MM.1S (cell line): ENCODE measurements at regions not wholly inside any gene's neighbourhood (a gene's known extent, or its start where the extent isn't known, plus 50 kb on each side); places are given as distances from the start of the nearest gene placed in this dataset.

Experiments used
- DNase-seq: peaks from one replicate; pipeline ENCODE4 v3.0.0-alpha.2; 2015
- H2AFZ ChIP-seq: fragments of 300-600 bp; sonication (generic); 2 replicates; pipeline ENCODE4 v1.6.0; 2016; ENCODE audit warnings: antibody characterized with exemption, low read length
- H3F3A ChIP-seq: fragments of 300-600 bp; sonication (generic); 2 replicates; pipeline ENCODE4 v1.6.1; 2016; ENCODE audit warnings: mild to moderate bottlenecking, antibody characterized with exemption, low read length, moderate library complexity, mixed read lengths; ENCODE audit not compliant: insufficient read depth
- H3K27ac ChIP-seq: fragments of 300-600 bp; sonication (generic); 2 replicates; pipeline ENCODE4 v1.5.1; 2016; ENCODE audit warnings: mild to moderate bottlenecking, low read length
- H3K27me3 ChIP-seq: fragments of 300-600 bp; sonication (generic); replicated peaks from 2 replicates; pipeline ENCODE4 v1.6.0; 2016; ENCODE audit warnings: low read length; ENCODE audit not compliant: insufficient read depth
- H3K36me3 ChIP-seq: fragments of 300-600 bp; sonication (generic); replicated peaks from 2 replicates; pipeline ENCODE4 v1.6.1; 2016; ENCODE audit warnings: mild to moderate bottlenecking, low read length, mixed read lengths; ENCODE audit not compliant: insufficient read depth
- H3K4me1 ChIP-seq: fragments of 300-600 bp; sonication (generic); 2 replicates; pipeline ENCODE4 v1.6.1; 2016; ENCODE audit warnings: low read length, mixed read lengths
- H3K4me2 ChIP-seq: fragments of 300-600 bp; sonication (generic); 2 replicates; pipeline ENCODE4 v1.6.0; 2016; ENCODE audit warnings: low read depth, low read length
- H3K4me3 ChIP-seq: fragments of 300-600 bp; sonication (generic); 2 replicates; pipeline ENCODE4 v1.5.1; 2016; ENCODE audit warnings: low read length, mixed read lengths
- H3K79me2 ChIP-seq: fragments of 300-600 bp; sonication (generic); 2 replicates; pipeline ENCODE4 v1.6.1; 2016; ENCODE audit warnings: mixed run types, low read length, mixed read lengths
- H3K9ac ChIP-seq: fragments of 300-600 bp; sonication (generic); 2 replicates; pipeline ENCODE4 v1.6.1; 2016; ENCODE audit warnings: low read length, mixed read lengths
- H3K9me2 ChIP-seq: fragments of 300-600 bp; sonication (generic); replicated peaks from 2 replicates; pipeline ENCODE4 v1.6.1; 2016; ENCODE audit warnings: mild to moderate bottlenecking, low read length, mixed read lengths; ENCODE audit not compliant: insufficient read depth
- H3K9me3 ChIP-seq: fragments of 300-600 bp; sonication (generic); replicated peaks from 2 replicates; pipeline ENCODE4 v1.6.1; 2016; ENCODE audit warnings: mild to moderate bottlenecking, low read length, mixed read lengths; ENCODE audit not compliant: insufficient read depth
- H4K20me1 ChIP-seq: fragments of 300-600 bp; sonication (generic); 2 replicates; pipeline ENCODE4 v1.6.1; 2016; ENCODE audit warnings: mild to moderate bottlenecking, low read length, moderate library complexity, mixed read lengths; ENCODE audit not compliant: insufficient read depth
- EZH2 ChIP-seq: fragments of 300-600 bp; sonication (generic); optimal IDR thresholded peaks from 2 replicates; pipeline ENCODE3; 2017; ENCODE audit warnings: low read depth, mild to moderate bottlenecking, antibody characterized with exemption, low read length, mixed read lengths
- EZH2phosphoT487 ChIP-seq: fragments of 300-600 bp; sonication (generic); IDR thresholded peaks from 2 replicates; pipeline ENCODE4 v1.6.1; 2018; ENCODE audit warnings: antibody characterized with exemption, low read length
- TF ChIP-seq, protein P1 (sequence below): fragments of 300-600 bp; sonication (generic); IDR thresholded peaks from 2 replicates; pipeline ENCODE4 v1.5.1; 2016; ENCODE audit warnings: antibody characterized with exemption, low read length, mixed read lengths

DNA sequence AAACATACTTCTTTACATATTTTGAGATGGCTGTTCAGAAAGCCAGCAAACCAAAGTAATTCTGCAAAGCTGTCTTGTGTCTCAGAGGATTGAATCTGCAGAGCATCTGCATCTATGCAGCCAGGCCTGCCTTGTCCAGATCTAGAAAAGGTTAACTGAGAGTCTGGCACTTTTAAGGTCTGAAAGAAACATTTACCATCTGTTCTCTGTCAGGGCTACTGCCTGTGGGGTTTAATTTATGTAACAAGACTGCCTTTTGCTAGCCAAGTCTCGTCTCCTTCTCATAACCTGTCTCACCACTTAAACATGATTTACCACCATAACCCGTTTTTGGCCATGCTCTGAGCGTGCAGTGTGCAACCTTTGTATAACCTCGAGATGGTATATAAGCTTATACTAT, 194.2 kb downstream of the SYT10 start:
- TF ChIP-seq EZH2phosphoT487 (no peak), EZH2 (no peak)
- TF ChIP-seq, protein P1, sequence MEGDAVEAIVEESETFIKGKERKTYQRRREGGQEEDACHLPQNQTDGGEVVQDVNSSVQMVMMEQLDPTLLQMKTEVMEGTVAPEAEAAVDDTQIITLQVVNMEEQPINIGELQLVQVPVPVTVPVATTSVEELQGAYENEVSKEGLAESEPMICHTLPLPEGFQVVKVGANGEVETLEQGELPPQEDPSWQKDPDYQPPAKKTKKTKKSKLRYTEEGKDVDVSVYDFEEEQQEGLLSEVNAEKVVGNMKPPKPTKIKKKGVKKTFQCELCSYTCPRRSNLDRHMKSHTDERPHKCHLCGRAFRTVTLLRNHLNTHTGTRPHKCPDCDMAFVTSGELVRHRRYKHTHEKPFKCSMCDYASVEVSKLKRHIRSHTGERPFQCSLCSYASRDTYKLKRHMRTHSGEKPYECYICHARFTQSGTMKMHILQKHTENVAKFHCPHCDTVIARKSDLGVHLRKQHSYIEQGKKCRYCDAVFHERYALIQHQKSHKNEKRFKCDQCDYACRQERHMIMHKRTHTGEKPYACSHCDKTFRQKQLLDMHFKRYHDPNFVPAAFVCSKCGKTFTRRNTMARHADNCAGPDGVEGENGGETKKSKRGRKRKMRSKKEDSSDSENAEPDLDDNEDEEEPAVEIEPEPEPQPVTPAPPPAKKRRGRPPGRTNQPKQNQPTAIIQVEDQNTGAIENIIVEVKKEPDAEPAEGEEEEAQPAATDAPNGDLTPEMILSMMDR: no peak
- Histone ChIP-seq H3K27me3 (no peaks in the 10 kb centered on the region), H3F3A (no peaks in the 10 kb centered on the region), H3K9me3 (no peaks in the 10 kb centered on the region), H3K27ac (no peak overlapping the region), H3K4me1 (no peaks in the 10 kb centered on the region), H3K9ac (no peak overlapping the region), H2AFZ (no peak overlapping the region), H3K4me3 (no peak overlapping the region), H3K36me3 (no peaks in the 10 kb centered on the region), H4K20me1 (no peaks in the 10 kb centered on the region), H3K9me2 (no peaks in the 10 kb centered on the region), H3K79me2 (no peaks in the 10 kb centered on the region), H3K4me2 (no peak overlapping the region)
- no peak for DNase-seq

DNA sequence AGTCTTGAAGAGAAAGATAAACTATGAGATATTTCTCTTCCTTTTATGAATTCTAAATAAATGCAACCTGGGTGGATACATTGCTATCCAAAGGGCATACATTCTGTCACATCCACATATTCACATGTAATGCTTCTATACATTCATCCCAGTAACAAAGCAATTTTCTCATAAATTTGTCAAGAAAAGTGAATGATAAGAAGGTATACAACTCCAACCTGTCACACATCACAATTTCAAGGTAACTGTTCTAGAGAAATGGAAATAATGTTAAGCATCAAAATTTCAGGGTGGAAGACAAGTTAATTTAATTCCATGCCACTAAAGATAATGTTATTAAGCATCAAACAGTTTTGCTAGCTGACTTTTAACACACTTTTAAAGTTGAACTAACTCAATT, 212.9 kb downstream of the SYT10 start:
- Histone ChIP-seq H3K4me2 (no peak overlapping the region), H4K20me1 (no peaks in the 10 kb centered on the region), H3K9me2 (no peaks in the 10 kb centered on the region), H3K4me3 (no peak overlapping the region), H3K79me2 (no peaks in the 10 kb centered on the region), H3F3A (no peaks in the 10 kb centered on the region), H3K27me3 (no peaks in the 10 kb centered on the region), H3K4me1 (no peaks in the 10 kb centered on the region), H3K9ac (no peak overlapping the region), H3K36me3 (no peaks in the 10 kb centered on the region), H2AFZ (no peak overlapping the region), H3K27ac (no peak overlapping the region), H3K9me3 (no peaks in the 10 kb centered on the region)
- no peak for TF ChIP-seq EZH2
- no peak for TF ChIP-seq EZH2phosphoT487
- TF ChIP-seq, protein P1: no peak
- no peak for DNase-seq

DNA sequence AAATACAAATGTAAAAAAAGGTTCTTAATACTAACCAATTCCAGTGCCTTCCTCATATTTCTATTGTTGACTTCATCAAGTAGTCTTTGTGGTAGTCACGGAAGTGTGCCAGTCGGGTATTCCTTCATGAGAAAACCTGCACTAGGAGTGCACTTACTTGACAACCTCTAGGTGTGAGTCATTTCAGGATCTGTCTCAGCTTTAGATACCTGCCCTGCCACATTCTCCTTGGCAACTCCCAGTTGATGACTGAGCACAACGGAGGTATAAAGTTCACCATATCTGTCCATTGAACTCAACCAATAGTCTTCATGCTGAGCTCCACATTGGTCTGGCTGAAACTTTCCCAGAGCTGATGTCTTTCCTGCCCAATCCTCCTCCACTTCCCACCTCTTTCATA, 215.7 kb downstream of the SYT10 start:
- H3K27me3 ChIP-seq: no peaks in the 10 kb centered on the region
- H3K4me3 ChIP-seq: no peak overlapping the region
- H3K4me2 ChIP-seq: no peak overlapping the region
- no peak overlapping the region for H3K27ac ChIP-seq
- H4K20me1 ChIP-seq: no peaks in the 10 kb centered on the region
- DNase-seq: no peak
- no peaks in the 10 kb centered on the region for H3K36me3 ChIP-seq
- H3K9me2 ChIP-seq: no peaks in the 10 kb centered on the region
- no peak for TF ChIP-seq EZH2phosphoT487
- TF ChIP-seq, protein P1: no peak
- no peak for TF ChIP-seq EZH2
- no peak overlapping the region for H2AFZ ChIP-seq
- H3K4me1 ChIP-seq: no peaks in the 10 kb centered on the region
- H3K79me2 ChIP-seq: no peaks in the 10 kb centered on the region
- no peak overlapping the region for H3K9ac ChIP-seq
- no peaks in the 10 kb centered on the region for H3K9me3 ChIP-seq
- no peaks in the 10 kb centered on the region for H3F3A ChIP-seq

DNA sequence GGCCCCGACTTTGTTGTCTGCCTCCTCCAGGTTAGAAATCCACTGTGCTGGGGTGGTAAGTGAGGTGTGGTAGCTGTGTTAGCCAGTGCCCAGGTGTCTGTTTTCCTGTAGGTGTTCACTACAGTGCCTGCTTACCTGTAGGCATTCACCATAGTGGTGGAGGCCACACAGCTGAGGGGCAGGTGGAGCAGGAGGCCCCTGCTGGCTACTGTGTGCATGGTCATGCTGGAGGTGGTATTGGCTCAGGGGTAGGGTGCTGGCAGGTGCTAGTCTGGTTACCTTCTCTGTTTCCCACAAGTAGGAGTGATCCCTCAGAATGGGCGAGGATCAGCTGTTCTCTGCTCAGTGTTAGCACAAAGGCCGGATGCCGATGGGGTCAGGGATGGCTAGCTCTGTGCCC, 217.3 kb downstream of the SYT10 start:
- no peak overlapping the region for H3K4me3 ChIP-seq
- TF ChIP-seq, protein P1: no peak
- TF ChIP-seq EZH2 (no peak), EZH2phosphoT487 (no peak)
- no peaks in the 10 kb centered on the region for H3K27me3 ChIP-seq
- no peaks in the 10 kb centered on the region for H3K79me2 ChIP-seq
- no peaks in the 10 kb centered on the region for H3K4me1 ChIP-seq
- no peaks in the 10 kb centered on the region for H3K9me2 ChIP-seq
- H3K9me3 ChIP-seq: no peaks in the 10 kb centered on the region
- no peak overlapping the region for H3K9ac ChIP-seq
- H3F3A ChIP-seq: no peaks in the 10 kb centered on the region
- H3K4me2 ChIP-seq: no peak overlapping the region
- H3K27ac ChIP-seq: no peak overlapping the region
- no peaks in the 10 kb centered on the region for H3K36me3 ChIP-seq
- no peak for DNase-seq
- H4K20me1 ChIP-seq: no peaks in the 10 kb centered on the region
- H2AFZ ChIP-seq: no peak overlapping the region
